K562 (cell line): ENCODE measurements at regions not wholly inside any gene's neighbourhood (a gene's known extent, or its start where the extent isn't known, plus 50 kb on each side); places are given as distances from the start of the nearest gene placed in this dataset.

Source experiments
- ATAC-seq: fragments of 200-7000 bp; cut with Tn5 transposase; 3 replicates; pipeline ENCODE4 v1.9.1; 2020; ENCODE audit warnings: moderate library complexity
- BruUV-seq: library from RNA; stranded (reverse); fragments of 400-500 nt; replicated peaks from 2 replicates; lab custom pipeline; 2021; lab: Mats Ljungman, UMichigan
- CTCF ChIA-PET: fragments of 300-600 bp; formaldehyde crosslinking; extraction: SDS; loops from one replicate; lab custom pipeline; 2021; ENCODE audit warnings: low intra/inter-chr PET ratio; lab: Yijun Ruan, JAX
- POLR2A ChIA-PET: fragments of 300-600, 350-650 bp; sonication (Branson Sonifier 250); formaldehyde crosslinking; extraction: SDS; loops from one replicate; lab custom pipeline; 2021; ENCODE audit warnings: antibody characterized with exemption, inconsistent platforms; lab: Yijun Ruan, JAX
- DNase-seq, 4 experiments: peaks; one replicate each; pipeline versions ENCODE4 v3.0.0 to v3.0.0-alpha.2; 2011 to 2018; ENCODE audit warnings: low spot score in 3 of 4, mixed read lengths in 3 of 4; ENCODE audit errors: extremely low read depth in 1 of 4
- FAIRE-seq: peaks from 2 replicates; lab custom pipeline; 2011; peaks lifted over from hg19 to GRCh38; lab: Jason Lieb, UNC
- H2AFZ ChIP-seq: 2 replicates; pipeline ENCODE4 v1.6.0; 2011; ENCODE audit warnings: low read depth, low read length, control low read depth, inconsistent platforms
- H3K27ac ChIP-seq: fragments of 200-600 bp; 3 replicates; pipeline ENCODE4 v1.8.0; 2011; ENCODE audit warnings: low read depth, mild to moderate bottlenecking, control low read depth, inconsistent platforms, low read length, moderate library complexity, mixed read lengths; ENCODE audit errors: extremely low read depth
- H3K27me3 ChIP-seq, 2 experiments: fragments of 300-600 bp in 1 of 2; 2 replicates in 1 of 2; 3 replicates in 1 of 2; pipeline versions ENCODE4 v1.6.0 to v1.8.0; 2011; ENCODE audit warnings: inconsistent platforms in 2 of 2, low read length in 2 of 2, mild to moderate bottlenecking in 1 of 2, mixed read lengths in 1 of 2, moderate library complexity in 1 of 2; ENCODE audit not compliant: control insufficient read depth in 2 of 2, insufficient read depth in 2 of 2
- H3K36me3 ChIP-seq: fragments of 300-600 bp; 3 replicates; pipeline ENCODE4 v1.8.0; 2011; ENCODE audit warnings: mild to moderate bottlenecking, low read length, inconsistent platforms; ENCODE audit not compliant: control insufficient read depth, insufficient read depth
- H3K4me1 ChIP-seq, 2 experiments: fragments of 200-600 bp in 1 of 2; replicated peaks in 1 of 2; 2 replicates in 1 of 2; 3 replicates in 1 of 2; pipeline versions ENCODE4 v1.5.1 to v1.8.0; 2011; ENCODE audit warnings: inconsistent platforms in 2 of 2, low read length in 2 of 2, mild to moderate bottlenecking in 1 of 2, mixed read lengths in 1 of 2, moderate library complexity in 1 of 2; ENCODE audit not compliant: control insufficient read depth in 2 of 2, insufficient read depth in 2 of 2
- H3K4me2 ChIP-seq: 2 replicates; pipeline ENCODE4 v1.6.1; 2011; ENCODE audit warnings: low read length, control low read depth, inconsistent platforms, mixed read lengths; ENCODE audit not compliant: insufficient read depth
- H3K4me3 ChIP-seq: fragments of 200-600 bp; sonication (generic), shearing (Covaris generic); 2 replicates; pipeline ENCODE4 v1.5.1; 2016; ENCODE audit warnings: control low read depth, inconsistent platforms
- H3K79me2 ChIP-seq: fragments of 200-600 bp; 3 replicates; pipeline ENCODE4 v1.8.0; 2011; ENCODE audit warnings: low read length, inconsistent platforms; ENCODE audit not compliant: control insufficient read depth, insufficient read depth
- H3K9ac ChIP-seq, 2 experiments: 2 replicates each; pipeline versions ENCODE4 v1.6.0 to v1.6.1; 2011; ENCODE audit warnings: low read depth in 2 of 2, low read length in 2 of 2, control low read depth in 1 of 2, inconsistent platforms in 1 of 2, mild to moderate bottlenecking in 1 of 2, mixed read lengths in 1 of 2; ENCODE audit not compliant: insufficient read depth in 1 of 2
- H3K9me1 ChIP-seq: one replicate; pipeline ENCODE4 v1.6.0; 2011; ENCODE audit warnings: inconsistent platforms, mild to moderate bottlenecking, low read length, moderate library complexity; ENCODE audit not compliant: control insufficient read depth, insufficient read depth
- H3K9me3 ChIP-seq: replicated peaks from 2 replicates; pipeline ENCODE4 v1.5.1; 2011; ENCODE audit warnings: low read depth, low read length, inconsistent platforms; ENCODE audit not compliant: control insufficient read depth, insufficient read depth
- H4K20me1 ChIP-seq: replicated peaks from 2 replicates; pipeline ENCODE4 v1.6.1; 2011; ENCODE audit warnings: low read length, inconsistent platforms, mixed read lengths; ENCODE audit not compliant: control insufficient read depth, insufficient read depth
- BCL6 ChIP-seq: fragments of 250-450 bp; sonication (Bioruptor Pico); IDR thresholded peaks from 2 replicates; pipeline ENCODE4 v1.4.0; 2020
- CTBP1 ChIP-seq: fragments of 450-650 bp; IDR thresholded peaks from 2 replicates; pipeline ENCODE4 v1.6.1; 2016; ENCODE audit warnings: borderline replicate concordance
- ELF2 ChIP-seq: fragments of 250-450 bp; sonication (Bioruptor Pico); IDR thresholded peaks from 2 replicates; pipeline ENCODE4 v1.5.0; 2021; ENCODE audit warnings: mild to moderate bottlenecking
- ESRRA ChIP-seq: fragments of 450-650 bp; IDR thresholded peaks from 2 replicates; pipeline ENCODE4 v1.6.1; 2014; ENCODE audit warnings: low read depth, mild to moderate bottlenecking, moderate library complexity, borderline replicate concordance
- FOXA1 ChIP-seq: fragments of 450-650 bp; IDR thresholded peaks from 2 replicates; pipeline ENCODE4 v1.6.1; 2016; ENCODE audit warnings: mild to moderate bottlenecking, borderline replicate concordance
- FOXJ2 ChIP-seq: fragments of 200-800 bp; sonication (Bioruptor generic); IDR thresholded peaks from 2 replicates; pipeline ENCODE4 v1.6.1; 2016; ENCODE audit warnings: missing genetic modification characterization, missing compliant biosample characterization
- HNRNPLL ChIP-seq: fragments of 200-400 bp; formaldehyde crosslinking; IDR thresholded peaks from 2 replicates; pipeline ENCODE4 v1.6.1; 2017; ENCODE audit warnings: low read length, low read depth, mild to moderate bottlenecking; ENCODE audit not compliant: poor library complexity, severe bottlenecking
- USF2 ChIP-seq: sonication (generic); formaldehyde crosslinking; IDR thresholded peaks from 2 replicates; pipeline ENCODE4 v1.5.0; 2020; ENCODE audit warnings: missing genetic modification reagents
- ZC3H4 ChIP-seq: sonication (generic); formaldehyde crosslinking; IDR thresholded peaks from 2 replicates; pipeline ENCODE4 v1.9.0; 2021; ENCODE audit warnings: missing genetic modification reagents, borderline replicate concordance
- ZNF740 ChIP-seq, 3 experiments: fragments of 200-800 bp in 1 of 3; sonication (Bioruptor generic) in 1 of 3; sonication (generic) in 1 of 3; formaldehyde crosslinking in 1 of 3; IDR thresholded peaks; 2 replicates each; pipeline versions ENCODE4 v1.6.1 to v1.8.0; 2016 to 2022; ENCODE audit warnings: mild to moderate bottlenecking in 2 of 3, missing compliant biosample characterization in 2 of 3, missing genetic modification characterization in 2 of 3, missing genetic modification reagents in 1 of 3
- WGBS: fragments of 100-300 bp; shearing (Covaris generic); methylation state at CpG from one replicate; pipeline ENCODE4 v1.1.6; 2016; ENCODE audit warnings: low coverage, mixed read lengths; ENCODE audit not compliant: insufficient coverage; ENCODE audit errors: missing lambda C conversion rate; 5-methylcytosine and 5-hydroxymethylcytosine counted together
- in situ Hi-C: fragments of 300-500 bp; cut with MboI; formaldehyde crosslinking; loops from 4 replicates; pipeline ENCODE4 v1.15.0; 2018; ENCODE audit warnings: inconsistent platforms, mixed read lengths
- intact Hi-C: fragments of 100-400 bp; cut with micrococcal nuclease; formaldehyde crosslinking; loops from 2 replicates; pipeline ENCODE4 v1.14.2; 2022
- TF ChIP-seq, protein P1 (sequence below), 2 experiments: fragments of 450-650 bp; IDR thresholded peaks; 2 replicates each; pipeline ENCODE4 v1.6.1; 2016; ENCODE audit warnings: mild to moderate bottlenecking in 2 of 2, borderline replicate concordance in 1 of 2, low read depth in 1 of 2, moderate library complexity in 1 of 2
- TF ChIP-seq, protein P2 (sequence below): fragments of 450-650 bp; formaldehyde crosslinking; IDR thresholded peaks from 2 replicates; pipeline ENCODE4 v1.4.0; 2020; ENCODE audit warnings: mild to moderate bottlenecking

DNA sequence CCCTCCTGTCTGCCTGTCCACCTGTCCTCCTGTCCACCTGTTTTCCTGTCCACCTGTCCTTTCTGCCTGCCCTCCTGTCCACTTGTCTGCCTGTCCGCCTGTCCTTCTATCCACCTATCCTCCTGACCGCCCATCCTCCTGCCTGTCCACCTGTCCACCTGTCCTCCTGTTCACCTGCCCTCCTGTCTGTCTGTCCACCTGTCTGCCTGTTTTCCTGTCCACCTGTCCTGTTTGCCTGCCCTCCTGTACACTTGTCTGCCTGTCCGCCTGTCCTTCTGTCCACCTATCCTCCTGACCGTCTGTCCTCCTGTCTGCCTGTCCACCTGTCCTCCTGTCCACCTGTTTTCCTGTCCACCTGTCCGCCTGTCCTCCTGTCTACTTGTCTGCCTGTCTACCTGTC, 682.8 kb downstream of the TBC1D22A start:
- Histone ChIP-seq H3K79me2 (no peaks in the 10 kb centered on the region), H3K27me3 (no peaks in the 10 kb centered on the region; a peak in 1 of 5 replicates), H3K4me3 (no peak overlapping the region), H3K36me3 (no peaks in the 10 kb centered on the region), H3K9me3 (no peaks in the 10 kb centered on the region), H2AFZ (no peak overlapping the region), H4K20me1 (no peaks in the 10 kb centered on the region), H3K9me1 (no peaks in the 10 kb centered on the region), H3K4me2 (no peak overlapping the region), H3K9ac (no peak overlapping the region), H3K27ac (no peak overlapping the region), H3K4me1 (no peaks in the 10 kb centered on the region)
- no peak for DNase-seq
- in situ Hi-C loops, result no loop called here
- ChIA-PET POLR2A (no interaction called here), CTCF (interaction anchor here (0.6 kb wide), 1 partner anchor 10 kb away, joined by 4 read pairs; no protein-coding TSS in a partner anchor)
- no TSS peak for BruUV-seq
- intact Hi-C loops, result no loop called here
- FAIRE-seq, result no peak
- 0% methylated on average over 3 of the region's 5 CpGs for WGBS
- ATAC-seq, result no peak
- TF ChIP-seq FOXA1 (no peak), BCL6 (CRISPR knock-in tag) (no peak), ZC3H4 (CRISPR knock-in tag) (no peak), ESRRA (no peak), HNRNPLL (no peak), ZNF740 (CRISPR knock-in tag; IDR thresholded peaks at IDR 0.05) (no peak), ZNF740 (tag; IDR thresholded peaks at IDR 0.05) (no peak), ELF2 (CRISPR knock-in tag) (no peak), FOXJ2 (tag) (no peak), USF2 (CRISPR knock-in tag) (no peak), CTBP1 (no peak)
- TF ChIP-seq, protein P1, sequence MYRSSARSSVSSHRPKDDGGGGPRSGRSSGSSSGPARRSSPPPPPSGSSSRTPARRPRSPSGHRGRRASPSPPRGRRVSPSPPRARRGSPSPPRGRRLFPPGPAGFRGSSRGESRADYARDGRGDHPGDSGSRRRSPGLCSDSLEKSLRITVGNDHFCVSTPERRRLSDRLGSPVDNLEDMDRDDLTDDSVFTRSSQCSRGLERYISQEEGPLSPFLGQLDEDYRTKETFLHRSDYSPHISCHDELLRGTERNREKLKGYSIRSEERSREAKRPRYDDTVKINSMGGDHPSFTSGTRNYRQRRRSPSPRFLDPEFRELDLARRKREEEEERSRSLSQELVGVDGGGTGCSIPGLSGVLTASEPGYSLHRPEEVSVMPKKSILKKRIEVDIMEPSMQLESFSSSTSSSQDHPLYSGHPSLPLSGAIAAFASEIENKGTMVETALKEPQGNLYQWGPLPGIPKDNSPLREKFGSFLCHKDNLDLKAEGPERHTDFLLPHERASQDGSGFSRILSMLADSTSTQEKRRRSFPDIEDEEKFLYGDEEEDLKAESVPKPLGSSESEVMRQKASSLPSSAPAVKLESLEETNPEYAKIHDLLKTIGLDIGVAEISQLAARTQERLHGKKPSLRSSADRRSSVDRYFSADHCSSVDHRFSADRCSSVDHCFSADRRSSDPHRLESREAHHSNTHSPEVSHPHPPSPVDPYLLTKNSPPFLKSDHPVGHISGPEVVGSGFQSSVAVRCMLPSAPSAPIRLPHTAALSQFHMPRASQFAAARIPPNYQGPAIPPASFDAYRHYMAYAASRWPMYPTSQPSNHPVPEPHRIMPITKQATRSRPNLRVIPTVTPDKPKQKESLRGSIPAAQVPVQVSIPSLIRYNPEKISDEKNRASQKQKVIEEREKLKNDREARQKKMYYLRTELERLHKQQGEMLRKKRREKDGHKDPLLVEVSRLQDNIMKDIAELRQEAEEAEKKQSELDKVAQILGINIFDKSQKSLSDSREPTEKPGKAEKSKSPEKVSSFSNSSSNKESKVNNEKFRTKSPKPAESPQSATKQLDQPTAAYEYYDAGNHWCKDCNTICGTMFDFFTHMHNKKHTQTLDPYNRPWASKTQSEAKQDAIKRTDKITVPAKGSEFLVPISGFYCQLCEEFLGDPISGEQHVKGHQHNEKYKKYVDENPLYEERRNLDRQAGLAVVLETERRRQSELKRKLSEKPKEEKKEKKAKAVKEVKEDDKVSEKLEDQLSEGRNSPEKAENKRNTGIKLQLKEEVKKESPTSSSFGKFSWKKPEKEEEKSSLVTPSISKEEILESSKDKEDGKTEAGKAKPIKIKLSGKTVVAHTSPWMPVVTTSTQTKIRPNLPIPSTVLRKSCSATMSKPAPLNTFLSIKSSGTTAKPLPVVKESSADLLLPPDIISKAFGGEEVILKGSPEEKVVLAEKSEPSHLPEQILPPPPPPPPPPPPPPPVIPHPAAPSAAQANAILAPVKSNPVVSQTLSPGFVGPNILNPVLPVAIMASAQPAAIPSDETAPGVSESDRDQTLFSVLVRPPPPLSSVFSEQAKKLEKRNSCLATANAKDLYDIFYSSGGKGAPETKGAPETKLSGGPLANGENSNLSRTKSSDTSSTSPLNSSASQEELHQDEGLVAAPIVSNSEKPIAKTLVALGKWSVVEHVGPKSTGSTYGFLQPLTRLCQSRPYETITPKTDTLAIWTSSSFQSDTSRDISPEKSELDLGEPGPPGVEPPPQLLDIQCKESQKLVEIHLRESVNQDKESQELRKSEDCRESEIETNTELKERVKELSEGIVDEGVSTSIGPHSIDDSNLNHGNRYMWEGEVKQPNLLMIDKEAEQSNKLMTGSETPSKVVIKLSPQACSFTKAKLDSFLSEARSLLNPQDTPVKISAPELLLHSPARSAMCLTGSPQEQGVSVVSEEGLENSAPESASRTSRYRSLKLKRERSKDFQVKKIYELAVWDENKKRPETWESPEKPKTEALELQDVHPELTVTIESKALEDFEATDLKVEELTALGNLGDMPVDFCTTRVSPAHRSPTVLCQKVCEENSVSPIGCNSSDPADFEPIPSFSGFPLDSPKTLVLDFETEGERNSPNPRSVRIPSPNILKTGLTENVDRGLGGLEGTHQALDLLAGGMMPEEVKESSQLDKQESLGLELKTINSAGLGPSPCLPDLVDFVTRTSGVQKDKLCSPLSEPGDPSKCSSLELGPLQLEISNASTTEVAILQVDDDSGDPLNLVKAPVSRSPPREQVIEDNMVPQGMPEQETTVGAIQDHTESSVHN (IDR thresholded peaks at IDR 0.05; ENCODE audit: borderline replicate concordance in 1 of 2, low read depth in 1 of 2), result no peak
- TF ChIP-seq, protein P2, sequence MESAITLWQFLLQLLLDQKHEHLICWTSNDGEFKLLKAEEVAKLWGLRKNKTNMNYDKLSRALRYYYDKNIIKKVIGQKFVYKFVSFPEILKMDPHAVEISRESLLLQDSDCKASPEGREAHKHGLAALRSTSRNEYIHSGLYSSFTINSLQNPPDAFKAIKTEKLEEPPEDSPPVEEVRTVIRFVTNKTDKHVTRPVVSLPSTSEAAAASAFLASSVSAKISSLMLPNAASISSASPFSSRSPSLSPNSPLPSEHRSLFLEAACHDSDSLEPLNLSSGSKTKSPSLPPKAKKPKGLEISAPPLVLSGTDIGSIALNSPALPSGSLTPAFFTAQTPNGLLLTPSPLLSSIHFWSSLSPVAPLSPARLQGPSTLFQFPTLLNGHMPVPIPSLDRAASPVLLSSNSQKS (CRISPR knock-in tag), result no peak
